ENCODE measurements at regions not wholly inside any gene's neighbourhood (a gene's known extent, or its start where the extent isn't known, plus 50 kb on each side); places are given as distances from the start of the nearest gene placed in this dataset.

DNA sequence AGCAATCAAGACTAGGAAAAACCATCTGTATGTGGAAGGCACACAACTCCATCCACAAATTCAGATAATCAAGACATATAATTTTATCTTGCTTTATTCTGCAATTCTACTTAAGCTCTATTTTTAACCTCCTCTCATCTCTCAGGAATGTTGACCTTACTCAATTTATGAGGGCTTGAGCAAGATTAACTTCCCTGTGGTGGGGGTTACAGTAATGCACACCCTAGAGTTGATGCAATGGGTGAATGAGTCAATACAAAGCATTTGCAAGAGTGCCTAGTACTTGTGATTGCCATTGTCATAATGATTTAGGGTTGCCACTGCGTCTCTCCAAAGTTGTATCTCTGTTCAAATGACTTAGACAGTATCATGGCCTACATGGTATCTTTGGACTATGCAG, 1598.4 kb upstream of the TMEM132C start:
- TF ChIP-seq, protein P1, sequence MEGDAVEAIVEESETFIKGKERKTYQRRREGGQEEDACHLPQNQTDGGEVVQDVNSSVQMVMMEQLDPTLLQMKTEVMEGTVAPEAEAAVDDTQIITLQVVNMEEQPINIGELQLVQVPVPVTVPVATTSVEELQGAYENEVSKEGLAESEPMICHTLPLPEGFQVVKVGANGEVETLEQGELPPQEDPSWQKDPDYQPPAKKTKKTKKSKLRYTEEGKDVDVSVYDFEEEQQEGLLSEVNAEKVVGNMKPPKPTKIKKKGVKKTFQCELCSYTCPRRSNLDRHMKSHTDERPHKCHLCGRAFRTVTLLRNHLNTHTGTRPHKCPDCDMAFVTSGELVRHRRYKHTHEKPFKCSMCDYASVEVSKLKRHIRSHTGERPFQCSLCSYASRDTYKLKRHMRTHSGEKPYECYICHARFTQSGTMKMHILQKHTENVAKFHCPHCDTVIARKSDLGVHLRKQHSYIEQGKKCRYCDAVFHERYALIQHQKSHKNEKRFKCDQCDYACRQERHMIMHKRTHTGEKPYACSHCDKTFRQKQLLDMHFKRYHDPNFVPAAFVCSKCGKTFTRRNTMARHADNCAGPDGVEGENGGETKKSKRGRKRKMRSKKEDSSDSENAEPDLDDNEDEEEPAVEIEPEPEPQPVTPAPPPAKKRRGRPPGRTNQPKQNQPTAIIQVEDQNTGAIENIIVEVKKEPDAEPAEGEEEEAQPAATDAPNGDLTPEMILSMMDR (IDR thresholded peaks at IDR 0.05; ENCODE audit: low read depth, low read length) = no peak
- no peaks in the 10 kb centered on the region for H3K9me3 ChIP-seq (ENCODE audit: low read depth)
- H3K27ac ChIP-seq = no peak overlapping the region
- no peaks in the 10 kb centered on the region for H3K4me1 ChIP-seq (ENCODE audit: low read depth)
- DNase-seq (ENCODE audit: low read depth in 1 of 2, low spot score in 1 of 2) = peak in 1 of 2 donors; percentile 70
- no peaks in the 10 kb centered on the region for H3K36me3 ChIP-seq
- no peak overlapping the region for H3K4me3 ChIP-seq
- no peaks in the 10 kb centered on the region for H3K27me3 ChIP-seq

DNA sequence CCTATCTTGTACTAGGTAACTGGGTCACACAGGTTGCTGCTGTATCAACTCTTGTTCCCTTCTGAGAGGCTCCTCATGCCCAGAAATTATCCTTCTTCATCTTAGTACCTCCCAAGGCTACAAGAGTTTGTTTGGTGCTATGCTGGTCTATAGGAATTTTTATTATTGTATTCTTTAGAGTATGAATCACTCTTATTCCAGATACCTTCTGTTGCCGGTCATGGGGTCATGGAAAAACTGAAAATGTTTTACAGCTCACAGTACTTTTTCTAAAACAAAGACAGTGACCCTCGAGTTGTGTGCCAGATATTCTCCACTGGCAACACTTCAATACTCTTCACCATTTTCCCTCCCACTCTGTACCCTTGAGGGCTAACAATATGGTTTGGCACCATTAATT, 1598.0 kb upstream of the TMEM132C start:
- H3K4me1 ChIP-seq (ENCODE audit: low read depth) = no peaks in the 10 kb centered on the region
- no peak overlapping the region for H3K27ac ChIP-seq
- H3K4me3 ChIP-seq = no peak overlapping the region
- no peaks in the 10 kb centered on the region for H3K36me3 ChIP-seq
- DNase-seq (ENCODE audit: low read depth in 1 of 2, low spot score in 1 of 2) = peak in 1 of 2 donors; percentile 33
- no peaks in the 10 kb centered on the region for H3K27me3 ChIP-seq
- no peaks in the 10 kb centered on the region for H3K9me3 ChIP-seq (ENCODE audit: low read depth)
- TF ChIP-seq, protein P1 (IDR thresholded peaks at IDR 0.05; ENCODE audit: low read depth, low read length) = no peak

DNA sequence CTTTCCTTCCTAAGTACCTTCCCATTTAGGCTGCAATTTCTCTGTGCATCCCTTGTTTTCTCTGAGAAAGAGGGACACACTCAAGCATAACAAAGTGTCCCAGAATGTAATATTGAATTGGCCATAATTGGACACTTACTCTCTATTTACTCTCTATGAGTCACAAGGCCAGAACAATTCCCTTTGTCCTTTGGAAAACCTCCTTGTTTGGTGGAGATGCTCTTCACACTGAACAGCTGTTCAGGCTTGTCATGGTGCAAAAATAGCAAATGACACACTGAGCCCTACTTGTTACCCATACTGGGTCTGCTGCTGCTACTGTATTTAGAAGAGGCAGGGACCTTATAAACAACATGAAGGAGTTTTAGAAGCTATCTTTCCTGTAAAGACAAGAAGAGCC, 1590.5 kb upstream of the TMEM132C start:
- H3K4me3 ChIP-seq = no peak overlapping the region
- DNase-seq (ENCODE audit: low read depth in 1 of 2, low spot score in 1 of 2) = no peak
- no peaks in the 10 kb centered on the region for H3K9me3 ChIP-seq (ENCODE audit: low read depth)
- TF ChIP-seq, protein P1 (IDR thresholded peaks at IDR 0.05; ENCODE audit: low read depth, low read length) = no peak
- H3K4me1 ChIP-seq (ENCODE audit: low read depth) = no peaks in the 10 kb centered on the region
- no peaks in the 10 kb centered on the region for H3K27me3 ChIP-seq
- no peaks in the 10 kb centered on the region for H3K36me3 ChIP-seq
- H3K27ac ChIP-seq = no peak overlapping the region

- no peak overlapping the region for H3K4me3 ChIP-seq
- H3K4me1 ChIP-seq (ENCODE audit: low read depth) = no peaks in the 10 kb centered on the region
- no peak overlapping the region for H3K27ac ChIP-seq
- TF ChIP-seq, protein P1 (IDR thresholded peaks at IDR 0.05; ENCODE audit: low read depth, low read length) = no peak
- DNase-seq (ENCODE audit: low read depth in 1 of 2, low spot score in 1 of 2) = peak in 1 of 2 donors; percentile 64
- no peaks in the 10 kb centered on the region for H3K9me3 ChIP-seq (ENCODE audit: low read depth)
- no peaks in the 10 kb centered on the region for H3K36me3 ChIP-seq
- no peaks in the 10 kb centered on the region for H3K27me3 ChIP-seq
These were observed 1585.3 kb upstream of the TMEM132C start for GRCh38 chr12:126681676-126682075.

- Histone ChIP-seq H3K9me3 (ENCODE audit: low read depth) (no peaks in the 10 kb centered on the region), H3K36me3 (no peaks in the 10 kb centered on the region), H3K27me3 (no peaks in the 10 kb centered on the region), H3K27ac (no peak overlapping the region), H3K4me1 (ENCODE audit: low read depth) (no peaks in the 10 kb centered on the region), H3K4me3 (no peak overlapping the region)
- no peak for DNase-seq (ENCODE audit: low read depth in 1 of 2, low spot score in 1 of 2)
- TF ChIP-seq, protein P1 (IDR thresholded peaks at IDR 0.05; ENCODE audit: low read depth, low read length) = no peak
These were observed 1582.3 kb upstream of the TMEM132C start for GRCh38 chr12:126684703-126685102.

DNA sequence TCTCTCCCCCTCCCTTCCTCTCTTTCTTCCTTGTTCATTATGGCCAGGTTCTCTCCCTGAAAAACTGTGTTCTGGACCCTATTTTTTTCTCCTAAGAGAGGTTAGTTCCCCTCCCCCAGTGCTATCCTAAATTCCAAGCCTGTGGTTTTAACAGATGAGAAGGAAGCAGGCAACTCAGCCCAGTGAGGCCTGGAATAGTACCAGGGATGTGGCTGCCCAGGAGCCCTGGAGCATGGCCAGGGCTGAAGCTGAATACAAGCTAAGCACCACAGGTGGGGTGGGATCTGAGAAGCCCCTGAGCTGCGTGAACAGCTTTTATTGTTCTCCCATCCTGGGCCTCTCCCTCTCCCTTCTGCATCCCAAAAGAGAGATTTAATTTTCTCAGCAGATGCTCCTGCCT, 1581.3 kb upstream of the TMEM132C start:
- Histone ChIP-seq H3K36me3 (no peaks in the 10 kb centered on the region), H3K27me3 (no peaks in the 10 kb centered on the region), H3K27ac (no peak overlapping the region), H3K9me3 (ENCODE audit: low read depth) (no peaks in the 10 kb centered on the region), H3K4me3 (no peak overlapping the region), H3K4me1 (ENCODE audit: low read depth) (no peaks in the 10 kb centered on the region)
- DNase-seq (ENCODE audit: low read depth in 1 of 2, low spot score in 1 of 2) = no peak
- TF ChIP-seq, protein P1 (IDR thresholded peaks at IDR 0.05; ENCODE audit: low read depth, low read length) = no peak
